ENCODE measurements at regions not wholly inside any gene's neighbourhood (a gene's known extent, or its start where the extent isn't known, plus 50 kb on each side); places are given as distances from the start of the nearest gene placed in this dataset.

DNA sequence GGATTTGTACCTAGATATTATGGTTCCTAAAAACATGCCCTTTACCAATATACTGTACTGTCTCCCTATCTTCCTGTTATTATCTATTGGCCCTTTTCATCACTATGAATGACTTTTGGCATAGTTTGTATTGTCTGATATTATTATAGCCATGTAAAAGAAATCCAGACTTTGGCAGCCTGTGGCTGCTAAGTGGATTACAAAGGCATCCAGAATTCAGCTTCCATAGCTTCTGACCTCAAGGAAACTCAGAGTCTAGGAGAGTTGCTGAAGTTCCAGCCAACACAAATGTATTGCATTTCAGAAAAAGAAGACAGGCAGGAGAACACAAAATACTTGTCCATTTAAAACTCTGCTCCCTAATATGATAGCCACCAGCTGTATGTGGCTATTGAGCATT, 319.2 kb upstream of the MPDZ start:
- TF ChIP-seq ZNF785 (CRISPR knock-in tag; IDR thresholded peaks at IDR 0.05) (no peak), KDM4B (IDR thresholded peaks at IDR 0.05; ENCODE audit: borderline replicate concordance in 2 of 2, low read depth in 1 of 2) (no peak), ZNF232 (CRISPR knock-in tag; IDR thresholded peaks at IDR 0.05) (no peak), ZBTB8A (IDR thresholded peaks at IDR 0.05; ENCODE audit: partially characterized antibody) (no peak), GABPA (tag; conservative IDR thresholded peaks at IDR 0.05; ENCODE audit: low read depth) (no peak), RAD21 (CRISPR knock-in tag; conservative IDR thresholded peaks at IDR 0.05 in 1 of 2, IDR thresholded peaks at IDR 0.05 in 1 of 2) (no peak), FOXK2 (conservative IDR thresholded peaks at IDR 0.05 in 1 of 2, IDR thresholded peaks at IDR 0.05 in 1 of 2; ENCODE audit: low read depth in 2 of 2) (no peak)

Measured in K562 (cell line).